Spinal cord (tissue), 9 donors: ENCODE measurements at regions not wholly inside any gene's neighbourhood (a gene's known extent, or its start where the extent isn't known, plus 50 kb on each side); places are given as distances from the start of the nearest gene placed in this dataset.
A peak's percentile ranks its signal among the peaks of the same experiment; 100 is the strongest.
"Not testable (repeated sequence)": the region's sequence is repeated elsewhere in the genome, so short reads cannot be mapped to it uniquely, and the experiment has no call there.

Experiments used
- DNase-seq, 6 donors: peaks; one replicate each; pipeline versions ENCODE4 v3.0.0 to v3.0.0-alpha.2; 2013 to 2015; ENCODE audit warnings: low spot score in 6 of 6, low read depth in 4 of 6
- H3K27ac ChIP-seq: one replicate; pipeline ENCODE4 v1.5.1; 2013; ENCODE audit warnings: low read depth, low read length, control low read depth
- H3K27me3 ChIP-seq: one replicate; pipeline ENCODE4 v1.6.1; 2013; ENCODE audit warnings: low read length; ENCODE audit not compliant: control insufficient read depth, insufficient read depth
- H3K36me3 ChIP-seq: one replicate; pipeline ENCODE4 v1.6.1; 2013; ENCODE audit warnings: low read length; ENCODE audit not compliant: control insufficient read depth, insufficient read depth
- H3K4me1 ChIP-seq: one replicate; pipeline ENCODE4 v1.6.1; 2013; ENCODE audit warnings: low read length; ENCODE audit not compliant: control insufficient read depth, insufficient read depth
- H3K4me3 ChIP-seq: one replicate; pipeline ENCODE4 v1.5.1; 2013; ENCODE audit warnings: low read depth, low read length, control low read depth
- H3K9me3 ChIP-seq: one replicate; pipeline ENCODE4 v1.6.1; 2013; ENCODE audit warnings: low read length; ENCODE audit not compliant: control insufficient read depth, insufficient read depth
- WGBS: methylation state at CpG from one replicate; pipeline ENCODE4 v1.1.5; 2013; ENCODE audit warnings: missing lambda C conversion rate; ENCODE audit not compliant: insufficient coverage; 5-methylcytosine and 5-hydroxymethylcytosine counted together
- donor health status: healthy.

- Histone ChIP-seq H3K27me3 (no peaks in the 10 kb centered on the region), H3K4me1 (no peaks in the 10 kb centered on the region), H3K27ac (no peak overlapping the region), H3K9me3 (peaks cover 2% of the 10 kb centered on the region), H3K4me3 (no peak overlapping the region), H3K36me3 (no peaks in the 10 kb centered on the region)
- DNase-seq, result no peak
- 71% methylated on average over 1 of the region's 3 CpGs for WGBS
These were observed 336.2 kb upstream of the CNR1 start for GRCh38 chr6:88502391-88502790.

- no peak for DNase-seq
- WGBS, result 89% methylated on average over 3 of the region's 7 CpGs
- no peaks in the 10 kb centered on the region for H3K4me1 ChIP-seq
- H3K36me3 ChIP-seq, result no peaks in the 10 kb centered on the region
- no peaks in the 10 kb centered on the region for H3K27me3 ChIP-seq
- H3K9me3 ChIP-seq, result peaks cover 2% of the 10 kb centered on the region
- no peak overlapping the region for H3K4me3 ChIP-seq
- H3K27ac ChIP-seq, result no peak overlapping the region
These were observed 333.9 kb upstream of the CNR1 start for GRCh38 chr6:88499845-88500699.

DNA sequence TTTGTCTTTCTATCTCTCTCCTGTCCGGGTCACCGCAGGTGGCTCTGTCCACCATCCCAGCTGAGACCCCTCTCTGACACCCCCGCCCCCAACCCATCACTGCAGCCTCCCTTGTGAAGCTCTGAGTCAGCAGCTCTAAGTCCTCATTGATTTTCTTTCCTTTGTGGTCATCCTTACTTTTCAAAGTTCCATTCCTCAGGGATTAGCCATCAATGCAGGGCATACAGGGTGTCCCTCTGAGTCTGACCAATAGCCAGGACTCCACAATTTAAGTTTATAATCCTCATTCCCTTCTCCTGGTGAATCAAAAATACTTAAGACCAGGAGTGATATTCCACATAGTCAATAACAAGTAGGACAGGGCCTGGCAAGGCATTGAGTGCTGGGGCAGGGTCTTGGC is 333.3 kb upstream of the CNR1 start:
- 90% methylated on average over 3 of the region's 3 CpGs for WGBS

DNA sequence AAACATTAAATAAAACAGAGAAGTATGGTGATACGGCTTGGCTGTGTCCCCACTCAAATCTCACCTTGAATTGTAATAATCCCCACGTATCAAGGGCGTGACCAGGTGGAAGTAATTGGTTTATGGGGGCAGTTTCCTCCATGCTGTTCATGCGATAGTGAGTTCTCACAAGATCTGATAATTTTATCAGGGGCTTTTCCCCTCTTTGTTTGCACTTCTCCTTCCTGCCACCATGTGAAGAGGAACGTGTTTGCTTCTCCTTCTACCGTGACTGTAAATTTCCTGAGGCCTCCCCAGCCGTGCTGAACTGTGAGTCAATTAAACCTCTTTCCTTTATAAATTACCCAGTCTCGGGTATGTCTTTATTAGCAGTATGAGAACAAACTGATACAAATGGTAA is 331.3 kb upstream of the CNR1 start:
- H3K36me3 ChIP-seq, H3K9me3 ChIP-seq, H3K4me1 ChIP-seq, H3K4me3 ChIP-seq, DNase-seq, H3K27me3 ChIP-seq, H3K27ac ChIP-seq: not testable (repeated sequence)
- WGBS, result no CpG with 5 or more reads among the region's 8 CpGs

More for the DNA sequence above, 333.3 kb upstream of the CNR1 start:
- Histone ChIP-seq H3K27me3 (no peaks in the 10 kb centered on the region), H3K27ac (no peak overlapping the region), H3K36me3 (no peaks in the 10 kb centered on the region), H3K9me3 (no peaks in the 10 kb centered on the region), H3K4me3 (no peak overlapping the region), H3K4me1 (no peaks in the 10 kb centered on the region)
- no peak for DNase-seq

- no peaks in the 10 kb centered on the region for H3K27me3 ChIP-seq
- no peaks in the 10 kb centered on the region for H3K9me3 ChIP-seq
- 80% methylated on average over 2 of the region's 3 CpGs for WGBS
- DNase-seq, result no peak
- H3K36me3 ChIP-seq, result no peaks in the 10 kb centered on the region
- no peak overlapping the region for H3K27ac ChIP-seq
- H3K4me1 ChIP-seq, result no peaks in the 10 kb centered on the region
- H3K4me3 ChIP-seq, result no peak overlapping the region
These were observed 328.4 kb upstream of the CNR1 start for GRCh38 chr6:88494401-88495140.

- H3K27me3 ChIP-seq, result no peaks in the 10 kb centered on the region
- H3K4me1 ChIP-seq, result no peaks in the 10 kb centered on the region
- no peak overlapping the region for H3K27ac ChIP-seq
- DNase-seq, result no peak
- no peaks in the 10 kb centered on the region for H3K36me3 ChIP-seq
- WGBS, result 100% methylated on average over 2 of the region's 2 CpGs
- H3K4me3 ChIP-seq, result no peak overlapping the region
- H3K9me3 ChIP-seq, result no peaks in the 10 kb centered on the region
These were observed 327.6 kb upstream of the CNR1 start for GRCh38 chr6:88493717-88494116.

DNA sequence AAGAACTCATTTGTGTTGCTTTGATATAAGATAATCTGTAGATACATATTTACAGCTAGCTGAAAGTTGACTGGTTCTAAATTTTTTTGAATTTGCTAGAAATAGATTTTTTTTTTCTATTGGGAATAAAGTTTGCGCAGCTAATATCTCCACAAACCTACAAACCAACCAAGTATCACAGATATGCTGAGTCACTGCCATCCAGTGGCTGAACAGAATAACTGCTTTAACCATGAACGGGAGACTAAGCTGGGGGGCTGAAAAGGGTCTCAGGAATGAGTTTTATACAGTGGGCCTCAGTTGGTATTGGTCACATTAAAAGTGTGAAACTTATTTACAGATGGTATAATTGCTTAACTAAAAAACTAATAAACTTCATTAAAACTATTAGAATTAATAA is 326.7 kb upstream of the CNR1 start:
- no peaks in the 10 kb centered on the region for H3K27me3 ChIP-seq
- WGBS, result no CpG with 5 or more reads among the region's 2 CpGs
- peak in 1 of 6 donors; percentile 9 for DNase-seq
- H3K4me1 ChIP-seq, result no peaks in the 10 kb centered on the region
- H3K27ac ChIP-seq, result no peak overlapping the region
- H3K9me3 ChIP-seq, result no peaks in the 10 kb centered on the region
- no peak overlapping the region for H3K4me3 ChIP-seq
- no peaks in the 10 kb centered on the region for H3K36me3 ChIP-seq

DNA sequence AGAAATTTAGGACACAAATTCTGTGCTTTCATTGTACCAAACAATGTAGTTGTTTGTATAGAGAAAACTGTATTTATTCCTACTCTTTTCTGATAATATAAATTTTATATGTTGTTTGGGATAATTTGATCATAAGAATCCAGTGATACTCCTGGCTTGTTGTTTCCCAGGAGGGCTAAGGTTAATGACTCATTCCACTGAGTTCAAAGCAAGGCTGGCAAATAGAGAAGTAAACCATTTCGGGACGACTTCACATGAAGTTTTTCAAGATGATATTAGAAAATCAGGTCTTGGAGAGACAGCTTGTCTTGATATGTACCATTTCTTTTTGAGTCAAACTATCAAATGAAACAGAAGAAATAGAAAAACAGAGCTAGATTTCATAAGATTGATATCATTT is 326.1 kb upstream of the CNR1 start:
- no CpG with 5 or more reads among the region's 2 CpGs for WGBS
- Histone ChIP-seq H3K27ac (no peak overlapping the region), H3K4me3 (no peak overlapping the region), H3K9me3 (no peaks in the 10 kb centered on the region), H3K4me1 (no peaks in the 10 kb centered on the region), H3K27me3 (no peaks in the 10 kb centered on the region), H3K36me3 (no peaks in the 10 kb centered on the region)
- DNase-seq, result no peak

- H3K4me1 ChIP-seq, result no peaks in the 10 kb centered on the region
- peak in 1 of 6 donors; percentile 14 for DNase-seq
- no peaks in the 10 kb centered on the region for H3K36me3 ChIP-seq
- H3K27me3 ChIP-seq, result no peaks in the 10 kb centered on the region
- H3K9me3 ChIP-seq, result no peaks in the 10 kb centered on the region
- no CpG with 5 or more reads among the region's 4 CpGs for WGBS
- H3K27ac ChIP-seq, result no peak overlapping the region
- no peak overlapping the region for H3K4me3 ChIP-seq
These were observed 325.2 kb upstream of the CNR1 start for GRCh38 chr6:88491266-88491880.
